HG03025 (cell line): ENCODE measurements at regions not wholly inside any gene's neighbourhood (a gene's known extent, or its start where the extent isn't known, plus 50 kb on each side); places are given as distances from the start of the nearest gene placed in this dataset.

Source experiments
- ATAC-seq: cut with Tn5 transposase; IDR thresholded peaks from one replicate; pipeline ENCODE4 v1.9.1; 2021; ENCODE audit warnings: mild to moderate bottlenecking, moderate library complexity; ENCODE audit not compliant: unreplicated experiment, low FRiP score

DNA sequence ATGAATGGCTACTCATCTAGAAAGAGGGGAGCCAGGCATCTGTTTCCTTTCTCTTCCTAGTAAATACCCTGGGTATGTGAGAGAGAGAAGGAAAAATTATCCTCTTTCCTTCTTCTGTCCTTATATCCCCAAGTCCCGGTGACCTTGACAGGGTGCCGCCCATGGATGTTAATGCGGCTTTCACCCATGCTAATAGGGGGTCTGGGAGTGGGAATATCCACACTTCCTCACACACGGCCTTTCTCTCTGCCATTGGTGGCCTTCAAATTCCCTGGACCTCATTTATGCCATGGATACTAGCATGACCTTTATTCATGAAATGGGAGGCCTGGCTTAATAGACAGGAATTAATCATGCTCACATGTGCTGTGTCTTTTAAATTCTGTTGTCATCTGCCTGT lies 159.0 kb upstream of the NOX3 start:
- ATAC-seq, result no peak

DNA sequence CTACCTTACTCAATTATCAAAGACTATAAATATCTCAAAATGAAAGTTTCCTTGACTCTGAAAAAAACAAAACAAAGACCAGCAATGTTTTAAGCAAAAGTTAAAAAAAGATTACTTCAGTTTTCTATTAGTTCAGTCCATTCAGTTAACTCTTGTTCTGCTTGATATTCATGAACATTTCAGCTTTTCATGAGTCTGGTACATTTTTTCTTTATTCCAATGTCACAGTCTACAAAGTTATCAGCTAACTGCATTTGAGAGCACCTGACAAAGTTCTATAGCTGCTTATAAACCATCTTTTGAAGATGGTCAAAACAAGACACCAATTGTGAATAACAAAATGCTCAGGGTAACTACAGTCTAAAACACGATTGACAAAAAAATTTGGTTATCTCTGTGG lies 156.1 kb upstream of the NOX3 start:
- no peak for ATAC-seq

DNA sequence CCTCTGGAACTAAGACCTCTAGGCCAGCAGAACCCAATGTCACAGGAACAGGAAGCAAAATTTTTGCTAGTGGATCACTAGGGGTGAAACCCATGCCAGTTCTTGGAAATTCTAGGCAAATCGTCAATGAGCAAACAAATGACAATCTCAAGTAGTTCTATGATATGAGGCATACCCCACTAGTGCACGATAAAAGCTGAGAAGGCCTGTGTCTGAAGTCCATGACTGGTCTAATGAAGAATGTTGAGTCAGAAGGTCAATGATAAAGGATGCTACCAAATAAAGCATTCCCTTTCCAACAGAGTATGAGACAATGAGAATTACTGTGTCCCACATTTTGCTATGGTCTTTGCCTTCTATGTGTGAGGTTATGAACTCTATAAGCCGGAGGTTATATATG lies 149.4 kb upstream of the NOX3 start:
- ATAC-seq, result no peak

DNA sequence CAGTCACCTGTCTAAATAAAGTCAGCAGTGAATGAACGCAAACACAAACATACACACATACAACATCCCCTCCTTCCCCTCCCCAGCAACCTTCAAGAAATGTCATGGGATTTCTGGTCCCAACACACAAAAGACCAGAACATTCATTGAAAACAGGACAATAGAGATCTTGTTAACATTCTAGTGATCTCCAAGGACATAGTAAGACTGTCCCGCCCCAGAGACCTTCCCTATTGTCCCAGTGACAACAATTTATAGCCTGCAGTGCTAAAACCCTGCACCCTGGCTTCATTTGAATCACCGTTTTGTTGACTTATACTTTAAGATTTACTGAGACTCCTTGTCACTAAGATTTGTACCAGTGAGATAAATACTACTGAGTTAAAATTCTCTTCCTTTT lies 143.9 kb upstream of the NOX3 start:
- no peak for ATAC-seq

DNA sequence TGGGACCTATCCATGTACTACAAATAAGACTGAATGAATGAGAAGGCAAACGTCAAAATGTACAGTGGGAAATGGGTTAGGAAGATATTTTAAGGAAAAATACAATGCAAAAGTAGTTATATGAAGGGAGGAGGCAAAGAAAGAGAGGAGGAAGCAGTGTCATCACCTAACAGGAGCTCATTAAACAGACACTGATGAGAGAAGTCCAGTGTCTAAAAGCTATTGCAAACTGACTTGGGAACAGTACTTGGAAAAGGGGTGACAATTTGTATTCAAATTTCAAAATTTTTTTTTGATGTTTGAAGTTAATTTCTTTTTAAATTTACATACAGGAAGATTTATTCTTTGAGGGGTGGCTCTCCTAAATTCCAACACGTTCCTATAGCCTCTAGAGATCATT lies 143.5 kb upstream of the NOX3 start:
- ATAC-seq, result no peak

DNA sequence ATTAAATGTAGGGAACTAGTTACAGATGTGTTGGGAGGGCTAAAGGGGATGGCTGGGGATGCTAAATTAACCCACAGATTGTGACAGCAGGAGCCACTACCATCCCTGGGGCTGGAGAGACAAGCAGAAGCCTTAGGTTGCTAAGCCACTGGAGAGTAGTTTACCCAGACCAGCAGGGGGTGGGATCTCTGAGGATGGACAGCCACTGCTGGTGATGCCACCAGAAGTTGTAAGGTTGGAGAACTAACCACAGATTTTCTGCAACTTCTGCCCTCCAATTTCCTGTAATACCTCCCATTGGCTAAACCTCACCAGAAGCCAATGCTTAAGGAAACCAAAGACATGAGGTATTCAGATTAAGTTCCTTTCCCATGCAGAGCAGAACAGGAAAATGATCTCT lies 139.6 kb upstream of the NOX3 start:
- no peak for ATAC-seq

DNA sequence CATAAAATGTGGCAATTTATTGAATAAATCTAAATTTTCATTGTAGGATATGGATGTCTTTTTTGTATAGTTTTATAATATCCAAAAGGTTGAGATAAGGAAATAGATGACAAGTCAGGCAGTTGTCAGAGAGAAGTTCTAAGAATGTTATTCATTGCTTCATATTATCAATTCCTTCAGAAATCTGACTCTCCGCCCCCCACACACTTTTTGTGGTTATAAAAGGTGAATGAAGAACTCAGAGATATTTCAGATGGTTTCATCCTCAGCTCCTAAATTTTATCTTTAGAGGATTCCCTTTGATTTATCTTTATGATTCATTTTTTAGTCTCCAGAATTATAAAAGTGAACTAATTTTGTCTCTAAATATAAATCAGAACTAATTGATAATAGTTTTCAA lies 136.1 kb upstream of the NOX3 start:
- ATAC-seq, result no peak

DNA sequence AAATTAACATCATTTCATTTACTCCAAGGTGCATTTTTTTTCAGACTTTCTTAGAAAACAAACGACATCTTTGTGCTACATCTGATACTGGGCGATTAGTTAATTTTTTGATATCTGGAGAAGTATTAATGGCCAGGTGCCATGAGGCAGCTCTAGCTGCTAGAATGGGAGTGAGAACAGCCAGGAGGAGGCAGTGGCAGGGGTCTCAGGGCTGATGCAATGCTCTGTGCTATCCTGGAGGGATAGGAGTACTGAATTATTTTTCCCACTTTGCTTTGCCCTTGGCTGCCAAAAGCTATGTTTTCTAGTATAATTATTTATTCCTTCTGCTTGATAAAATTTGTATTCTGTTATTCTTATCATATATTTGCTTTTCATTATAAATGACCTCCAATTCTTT lies 133.6 kb upstream of the NOX3 start:
- ATAC-seq, result no peak

DNA sequence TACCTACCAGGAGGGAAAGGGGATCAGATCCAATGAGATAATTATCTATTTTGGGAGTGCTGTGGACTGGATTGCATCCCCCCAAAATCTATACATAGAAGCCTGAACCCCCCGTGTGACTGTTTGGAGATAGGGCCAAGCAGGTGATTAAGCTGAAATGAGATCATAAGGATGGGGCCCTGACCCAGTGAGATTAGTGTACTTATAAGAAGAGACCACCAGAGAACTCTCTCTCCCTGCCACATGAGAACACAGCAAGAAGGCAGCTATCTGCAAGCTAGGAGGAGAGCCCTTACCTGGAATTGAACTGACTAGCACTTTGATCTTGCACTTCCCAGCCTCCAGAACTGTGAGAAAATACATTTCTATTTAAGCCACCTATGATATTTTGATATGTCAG lies 132.2 kb upstream of the NOX3 start:
- no peak for ATAC-seq

DNA sequence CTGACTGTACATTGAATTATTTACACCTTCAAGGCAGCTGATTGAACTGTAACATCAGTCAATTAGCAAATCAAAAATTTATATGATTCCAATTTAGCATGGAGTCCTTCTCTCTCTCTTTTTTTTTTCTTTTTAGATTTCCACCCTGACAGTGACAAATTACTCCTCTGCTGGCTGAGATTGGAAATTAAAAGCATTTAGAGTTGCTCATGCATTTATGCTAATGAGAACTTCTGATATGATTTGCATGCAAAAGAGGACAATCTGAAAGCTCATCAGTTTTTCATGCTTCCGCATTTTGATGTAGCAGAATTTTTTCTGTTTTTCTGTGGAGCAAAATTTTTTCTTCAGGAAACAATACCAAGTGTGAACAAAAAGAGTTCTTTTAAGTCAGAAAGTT lies 130.5 kb upstream of the NOX3 start:
- ATAC-seq, result no peak

DNA sequence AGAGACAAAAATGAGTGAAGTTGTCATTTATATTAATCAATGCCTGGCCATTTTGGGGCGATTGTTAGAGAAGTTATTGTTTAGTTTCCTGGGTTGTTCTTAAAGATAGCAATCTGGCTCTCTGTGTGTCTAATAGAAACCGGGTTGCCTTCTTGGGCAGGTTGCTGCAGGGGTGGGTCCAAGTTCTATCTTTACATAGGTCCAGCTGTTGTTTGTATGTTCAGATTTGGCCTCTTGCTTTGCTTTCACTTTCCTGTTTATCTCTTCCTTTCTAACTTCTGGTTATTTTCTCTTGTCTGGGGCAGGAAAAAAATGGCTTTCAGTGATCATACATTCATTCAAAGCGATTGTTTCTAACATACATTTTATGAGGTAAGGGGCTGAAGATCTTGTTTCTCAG lies 128.4 kb upstream of the NOX3 start:
- no peak for ATAC-seq

DNA sequence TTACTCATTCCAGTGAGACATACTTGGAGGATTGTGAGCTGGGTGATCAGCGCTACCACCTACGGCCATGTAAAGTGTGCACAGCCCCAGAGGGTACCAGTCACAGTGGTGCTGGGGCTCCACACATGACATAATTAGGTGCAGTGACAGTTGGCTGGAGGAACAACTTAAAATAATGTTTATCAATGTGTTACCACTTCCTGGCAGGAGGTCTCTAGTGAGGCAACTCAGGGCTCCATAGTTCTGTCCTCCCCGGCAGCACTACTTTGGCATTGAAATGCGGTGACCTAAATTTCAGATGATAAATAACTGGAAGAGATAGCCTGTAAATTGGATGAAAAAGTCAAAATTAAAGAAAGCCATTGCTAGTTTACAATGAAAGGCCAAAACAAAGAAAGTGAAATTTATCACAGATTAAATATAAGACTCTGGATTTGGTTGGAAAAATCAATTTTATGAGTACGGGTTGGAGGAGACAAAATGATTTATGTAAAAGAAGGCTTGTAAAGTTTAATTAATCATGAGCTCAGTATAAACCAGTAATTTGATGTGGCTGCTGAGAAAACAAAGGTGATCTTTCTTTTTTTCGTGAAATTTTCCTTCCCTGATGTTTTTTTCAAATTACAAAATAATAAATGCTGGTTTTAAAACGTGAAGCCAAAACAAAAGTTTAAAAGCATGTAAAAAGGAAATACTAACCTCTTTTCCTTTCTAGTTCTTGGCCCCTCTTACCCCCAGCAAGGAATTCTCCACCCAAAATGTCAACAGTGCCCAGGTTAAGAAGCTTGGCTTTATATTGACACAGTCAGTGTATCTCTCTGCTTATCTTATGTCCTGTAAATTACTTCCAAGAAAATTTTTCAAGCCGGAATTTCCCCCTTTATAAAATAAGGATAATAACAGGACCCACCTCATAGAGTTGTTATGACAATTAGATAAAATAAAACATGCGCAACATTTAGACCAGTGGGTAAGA lies 126.7 kb upstream of the NOX3 start:
- no peak for ATAC-seq

DNA sequence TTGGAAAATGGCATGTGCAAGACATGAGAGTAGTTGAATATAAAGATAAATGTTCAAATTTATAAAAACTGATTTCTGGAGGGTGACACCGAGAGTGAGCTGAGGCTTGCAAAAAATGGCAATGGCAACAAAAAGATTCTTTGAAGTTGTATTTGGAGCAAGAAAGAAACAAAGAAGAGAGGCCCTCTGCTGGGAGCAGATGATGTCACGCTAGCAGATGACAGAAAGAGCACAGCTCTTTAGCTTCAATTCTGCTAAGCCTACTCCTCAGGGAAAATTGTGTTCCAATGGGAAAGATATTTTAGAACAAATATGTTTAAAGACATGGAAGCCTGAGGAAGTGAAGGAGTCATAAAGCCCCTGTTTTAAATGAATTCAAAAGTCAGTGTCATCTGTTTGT lies 125.3 kb upstream of the NOX3 start:
- no peak for ATAC-seq

DNA sequence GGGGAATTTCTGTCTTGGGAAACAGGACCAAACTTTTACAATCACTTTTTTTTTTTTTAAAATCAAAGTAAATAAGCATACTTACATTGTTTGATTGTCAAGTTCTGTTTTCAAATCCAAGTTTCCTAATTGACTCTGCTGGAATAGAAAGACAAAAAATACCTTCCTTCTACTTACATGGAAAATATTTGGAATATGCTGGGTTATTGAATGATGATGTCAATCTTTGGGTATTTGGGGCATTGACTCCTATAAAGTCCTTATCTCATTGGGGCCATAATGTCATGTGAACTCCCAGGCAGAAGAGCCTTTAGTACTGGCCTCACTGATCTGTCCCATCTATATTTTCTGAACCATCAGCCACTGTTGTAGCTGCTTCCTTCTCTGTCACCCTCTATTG lies 122.6 kb upstream of the NOX3 start:
- ATAC-seq, result no peak

DNA sequence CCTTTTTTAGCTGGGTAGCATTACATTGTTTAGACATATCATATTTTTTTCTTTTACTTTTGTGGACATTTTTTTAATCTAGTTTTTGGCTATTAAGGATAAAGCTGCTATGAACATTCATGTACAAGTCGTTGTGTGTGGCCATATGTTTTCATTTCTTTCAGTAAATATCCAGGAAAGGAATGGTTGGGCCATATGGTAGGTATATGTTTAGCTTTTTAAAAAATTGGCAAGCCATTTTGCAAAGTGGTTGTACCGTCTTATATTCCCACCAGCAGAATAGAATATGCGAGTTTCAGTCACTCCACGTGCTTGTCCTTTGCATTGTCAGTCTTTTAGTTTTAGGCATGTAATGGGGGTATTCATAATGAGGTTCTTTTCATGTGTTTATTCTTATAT lies 106.3 kb upstream of the NOX3 start:
- ATAC-seq, result no peak

DNA sequence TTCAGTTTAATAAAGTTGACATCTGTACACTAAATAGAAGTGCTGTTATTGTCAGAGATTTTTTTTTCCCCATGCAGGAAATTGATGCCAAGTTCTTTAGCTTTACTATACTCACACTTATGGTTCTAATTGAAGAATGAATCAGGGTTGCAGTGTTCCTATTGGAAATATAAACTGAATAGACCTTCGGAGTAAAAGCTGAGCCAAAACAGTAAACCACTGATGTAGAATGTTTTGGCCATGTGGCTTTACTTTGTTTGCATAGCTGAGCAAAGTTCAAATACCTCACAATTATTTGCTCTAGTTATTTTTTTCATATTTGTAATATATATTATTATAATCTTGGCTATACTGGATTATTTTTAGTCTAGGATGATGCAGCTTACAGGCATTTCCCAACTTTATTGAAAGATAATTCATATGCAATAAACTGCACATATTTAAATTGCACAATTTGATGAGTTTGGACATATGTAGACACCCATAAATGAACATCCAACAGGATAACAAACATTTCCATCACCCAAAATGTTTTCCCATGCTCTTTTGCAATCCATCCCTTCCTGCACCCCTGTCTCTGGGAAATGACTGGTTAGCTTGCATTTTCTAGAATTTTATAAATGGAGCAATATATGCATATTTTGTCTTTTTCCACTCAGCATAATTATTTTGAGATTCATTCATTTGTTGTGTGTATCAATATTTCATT lies 105.8 kb upstream of the NOX3 start:
- no peak for ATAC-seq

DNA sequence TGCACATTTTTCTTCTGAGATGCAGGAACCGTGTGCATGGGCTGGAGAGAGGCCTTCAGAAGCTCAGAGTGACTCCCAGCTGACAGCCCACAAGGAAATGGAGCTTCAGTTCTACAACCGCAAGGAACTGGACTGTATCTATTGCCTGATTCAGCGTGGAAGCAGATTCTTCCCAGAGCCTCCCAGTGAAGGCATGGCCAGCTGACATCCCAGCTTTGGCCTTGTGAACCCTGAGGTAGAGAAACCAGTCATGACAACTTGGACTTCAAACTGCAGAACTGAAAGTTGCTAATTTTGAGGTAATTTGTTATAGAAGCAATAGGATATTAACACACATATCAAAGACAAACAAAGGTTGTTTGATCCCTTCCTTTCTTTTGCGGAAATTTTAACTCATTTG lies 94.3 kb upstream of the NOX3 start:
- ATAC-seq, result no peak

DNA sequence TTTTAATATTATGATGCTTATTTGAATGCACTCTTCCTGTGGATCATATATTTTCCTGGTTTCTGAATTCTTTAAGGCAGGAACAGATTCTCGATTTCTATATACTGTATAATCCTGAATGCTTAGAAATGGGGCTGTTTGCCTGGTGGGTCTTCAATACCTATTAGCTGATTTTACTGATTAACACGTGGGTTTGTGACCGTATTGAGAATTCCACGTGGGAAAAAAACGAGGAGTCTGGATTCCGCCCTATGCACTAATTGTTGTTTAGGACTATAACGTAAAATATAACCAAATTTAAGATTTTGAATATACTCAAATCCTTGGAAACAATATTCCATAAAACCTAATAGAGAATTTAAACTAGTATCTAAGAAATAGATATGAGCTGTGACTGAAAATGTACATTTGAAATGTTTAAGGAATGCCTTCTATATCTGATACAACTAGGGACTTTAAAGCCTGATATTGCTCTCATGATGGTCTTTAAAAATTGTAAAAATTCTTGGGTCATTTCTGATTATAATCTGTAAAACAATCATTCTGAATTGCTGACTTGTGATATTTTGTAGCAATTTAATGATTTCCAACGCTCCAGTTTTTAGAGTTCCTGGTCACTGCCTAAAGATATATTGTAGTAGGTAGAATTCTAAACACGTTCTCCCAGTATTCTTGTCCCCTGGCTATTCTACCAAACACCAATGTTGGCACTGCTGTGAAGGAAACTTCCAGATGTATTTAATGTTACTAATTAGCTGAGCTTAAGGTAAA lies 93.6 kb upstream of the NOX3 start:
- ATAC-seq, result no peak

DNA sequence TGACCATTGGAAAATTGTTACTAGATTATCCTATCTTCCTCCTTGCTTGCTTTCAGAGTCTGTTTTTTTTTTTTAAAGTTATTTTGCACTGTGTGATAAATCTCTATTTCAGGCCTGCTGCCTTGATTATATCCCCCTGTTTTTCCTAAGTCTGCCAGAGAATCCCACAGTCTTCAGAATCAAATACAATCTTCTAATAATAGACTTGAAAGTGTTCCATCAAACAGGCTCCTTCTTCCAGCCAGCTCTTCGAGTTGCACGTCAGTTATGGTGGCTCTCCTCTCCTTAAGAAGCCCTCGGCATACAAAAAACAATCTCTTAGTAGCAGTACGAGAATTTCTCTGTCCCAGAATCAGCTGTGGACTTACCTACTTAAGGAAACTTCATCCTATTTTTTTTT lies 92.9 kb upstream of the NOX3 start:
- no peak for ATAC-seq

DNA sequence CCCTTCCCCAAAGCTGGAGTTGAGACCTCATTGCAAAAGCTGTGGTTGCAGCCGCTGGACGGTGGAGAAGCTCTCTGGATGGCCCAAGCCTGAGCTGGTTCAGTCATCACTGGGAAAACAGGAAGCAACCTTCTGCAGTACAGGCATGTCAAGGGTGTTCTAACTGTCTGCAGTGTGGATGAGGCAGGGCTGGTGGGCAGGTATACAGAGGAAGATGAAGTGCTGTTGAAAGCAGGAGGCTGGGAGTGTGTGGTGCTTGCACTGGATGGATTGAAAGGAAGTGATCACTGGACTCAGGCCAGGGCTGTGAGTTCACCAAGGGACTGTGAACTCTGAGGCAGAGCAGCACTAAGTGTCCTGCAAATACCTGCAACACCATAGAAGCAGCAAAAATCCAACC lies 89.0 kb upstream of the NOX3 start:
- no peak for ATAC-seq

DNA sequence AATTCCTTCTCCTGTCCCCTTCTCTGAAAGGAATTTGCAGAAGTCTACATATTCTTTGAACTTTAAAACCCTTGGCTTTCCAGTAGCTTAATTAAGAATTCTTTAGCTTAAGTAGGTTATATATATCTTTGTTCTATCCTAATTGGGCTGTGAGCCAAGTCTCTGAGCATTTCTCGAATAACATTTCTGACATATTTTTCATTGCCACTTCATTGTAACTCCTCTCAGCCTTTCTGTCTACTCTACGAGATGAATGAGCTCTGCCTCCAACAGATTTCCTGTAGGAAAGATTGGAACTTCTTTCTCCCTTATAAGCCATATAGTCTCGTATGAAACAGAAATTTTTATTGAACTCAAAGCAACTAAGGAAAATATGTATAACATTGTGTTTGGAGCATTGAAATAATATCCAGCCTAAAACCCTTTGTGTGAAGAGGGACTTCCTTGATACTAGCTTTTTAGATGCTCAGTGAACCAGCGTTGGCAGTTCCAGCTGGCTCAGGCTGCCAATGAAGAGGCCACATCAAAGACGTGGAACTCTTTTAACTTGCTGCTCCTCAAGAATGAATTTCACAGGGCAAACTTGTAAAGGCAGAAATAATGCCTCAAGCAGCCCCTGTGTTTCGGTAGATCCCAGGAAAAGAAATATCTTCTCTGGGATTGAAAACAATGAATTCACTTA lies 87.7 kb upstream of the NOX3 start:
- ATAC-seq, result no peak
